ENCODE measurements at regions not wholly inside any gene's neighbourhood (a gene's known extent, or its start where the extent isn't known, plus 50 kb on each side); places are given as distances from the start of the nearest gene placed in this dataset.

GRCh38 chr7:25885057-25885576 lies 266.9 kb upstream of the NFE2L3 start:
- DNase-seq (ENCODE audit: low read depth in 2 of 2): no peak

DNA sequence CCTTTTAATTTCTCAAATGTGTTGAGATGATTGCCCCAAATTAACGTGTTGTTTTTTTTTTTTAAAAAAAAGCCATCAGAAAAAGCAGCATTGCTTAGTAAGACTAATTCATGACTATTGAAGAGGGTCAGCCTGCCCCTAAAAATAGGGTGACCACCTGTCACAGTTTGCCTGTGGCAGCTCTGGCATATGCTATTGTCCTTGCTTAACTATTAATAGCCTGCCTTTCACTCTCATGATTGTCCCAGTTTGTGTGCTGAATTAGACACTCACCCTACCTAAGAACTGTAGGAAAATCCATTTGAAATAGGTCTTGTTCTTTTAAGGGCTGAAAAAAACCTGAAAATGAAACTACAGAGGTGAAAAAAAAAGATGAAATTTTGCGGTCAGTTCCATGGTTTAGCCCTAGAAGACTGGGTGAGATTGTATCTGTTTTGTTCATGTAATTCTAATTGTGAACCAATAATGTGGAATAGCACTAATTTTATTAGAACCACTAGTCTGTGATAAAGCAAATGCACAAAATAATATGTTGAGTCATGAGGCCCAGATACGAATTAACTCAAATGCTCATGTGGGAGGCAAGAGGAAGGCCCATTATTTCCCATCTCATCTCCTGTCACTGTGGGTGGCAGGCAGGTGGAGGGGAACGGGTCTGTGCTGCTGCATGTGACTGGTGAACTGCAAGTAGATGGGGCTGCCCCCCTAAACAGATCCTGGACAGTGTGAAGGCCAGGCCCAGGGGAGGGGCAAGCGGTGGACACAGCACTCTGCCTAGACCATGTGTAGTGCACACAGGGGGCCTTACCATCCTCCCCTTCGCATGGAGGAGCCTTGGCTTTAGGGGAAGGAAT lies 265.4 kb upstream of the NFE2L3 start:
- no peak for DNase-seq (ENCODE audit: low read depth in 2 of 2)

- no peak for DNase-seq (ENCODE audit: low read depth in 2 of 2)
Observed at GRCh38 chr7:25887266-25887665, 264.7 kb upstream of the NFE2L3 start.

GRCh38 chr7:25887795-25888559 lies 264.0 kb upstream of the NFE2L3 start:
- no peak for DNase-seq (ENCODE audit: low read depth in 2 of 2)

DNA sequence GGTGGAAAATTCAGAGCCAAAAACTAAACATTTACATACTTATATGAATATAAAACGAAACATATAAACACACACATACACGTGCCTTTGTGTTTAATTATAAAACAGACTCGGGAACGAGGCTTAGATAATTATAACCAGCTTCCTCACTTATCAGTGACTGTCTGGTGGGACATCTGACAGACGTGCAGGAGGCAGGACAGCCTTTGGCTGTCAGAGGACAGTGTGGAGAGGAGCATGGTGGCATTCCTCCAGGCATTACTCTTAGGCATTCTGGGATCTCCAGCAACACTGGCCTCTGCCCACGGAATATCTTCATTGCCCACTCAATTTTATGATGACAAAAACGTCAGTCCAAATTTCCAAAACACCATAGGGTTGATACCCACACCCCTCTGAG lies 262.2 kb upstream of the NFE2L3 start:
- DNase-seq (ENCODE audit: low read depth in 2 of 2): no peak

DNA sequence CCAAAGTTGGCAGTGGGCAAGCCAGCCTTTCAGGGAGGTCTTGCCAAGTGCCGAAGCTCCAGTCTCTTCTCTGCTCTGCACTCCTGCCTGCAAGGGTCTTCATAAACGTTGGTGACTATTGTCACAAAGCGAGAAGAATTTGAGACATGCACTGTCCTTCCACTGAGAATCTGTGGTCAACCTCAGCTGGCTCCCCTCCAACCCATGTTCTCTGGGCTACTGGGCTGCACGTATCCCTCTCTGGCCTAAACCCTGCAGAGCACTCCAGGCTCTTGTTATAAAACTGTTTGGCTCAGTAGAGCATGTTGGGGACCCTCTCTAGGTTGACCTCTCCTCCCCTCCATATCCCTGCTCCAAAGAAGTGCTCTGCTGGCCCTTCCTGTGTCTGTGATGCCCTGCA lies 260.4 kb upstream of the NFE2L3 start:
- no peak for DNase-seq (ENCODE audit: low read depth in 2 of 2)

- no peak for DNase-seq (ENCODE audit: low read depth in 2 of 2)
Observed at GRCh38 chr7:25893436-25893835, 258.6 kb upstream of the NFE2L3 start.

DNA sequence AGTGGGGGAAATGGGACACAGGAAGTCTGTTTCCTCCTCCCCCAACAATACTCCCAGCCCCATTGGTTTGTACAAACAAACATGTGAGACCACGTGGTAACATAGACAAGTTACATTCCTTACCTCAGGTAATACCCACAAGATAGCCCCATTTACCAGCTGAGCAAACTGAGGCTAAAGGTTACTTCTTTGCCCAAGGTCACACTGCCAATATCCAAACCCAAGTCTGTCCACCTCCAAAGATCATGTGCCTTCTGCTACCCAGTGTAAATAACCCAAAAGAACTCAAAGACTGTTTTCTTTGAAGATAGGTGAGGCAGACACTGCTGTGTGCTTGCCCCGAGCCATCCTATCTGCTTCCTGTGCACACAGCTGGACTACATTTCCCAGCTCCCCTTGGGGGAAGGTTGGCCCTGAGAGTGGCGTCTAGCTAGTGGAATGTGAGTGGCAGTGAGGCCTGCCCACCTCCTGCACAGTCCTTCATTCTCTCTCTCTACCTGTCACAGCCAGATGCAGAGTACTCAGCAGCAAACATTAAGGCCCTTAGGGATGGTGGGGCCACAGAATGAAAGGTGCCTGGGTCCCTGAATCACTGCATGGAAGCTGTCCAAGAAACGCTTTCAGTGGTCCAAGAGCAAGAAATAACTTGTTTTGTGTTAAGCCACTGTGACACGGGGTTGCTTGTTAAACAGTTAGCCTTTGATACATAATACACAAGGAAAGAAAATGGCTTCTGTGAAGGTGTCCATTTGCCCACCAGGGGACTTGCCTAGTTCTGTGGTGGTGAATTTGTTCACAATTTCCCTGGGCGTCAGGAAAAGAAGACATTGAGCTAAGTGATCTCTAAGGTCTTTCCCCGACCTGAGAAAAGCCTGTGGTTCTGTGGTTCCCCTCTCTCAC lies 257.7 kb upstream of the NFE2L3 start:
- DNase-seq (ENCODE audit: low read depth in 2 of 2): peak; percentile 18 to 25

DNA sequence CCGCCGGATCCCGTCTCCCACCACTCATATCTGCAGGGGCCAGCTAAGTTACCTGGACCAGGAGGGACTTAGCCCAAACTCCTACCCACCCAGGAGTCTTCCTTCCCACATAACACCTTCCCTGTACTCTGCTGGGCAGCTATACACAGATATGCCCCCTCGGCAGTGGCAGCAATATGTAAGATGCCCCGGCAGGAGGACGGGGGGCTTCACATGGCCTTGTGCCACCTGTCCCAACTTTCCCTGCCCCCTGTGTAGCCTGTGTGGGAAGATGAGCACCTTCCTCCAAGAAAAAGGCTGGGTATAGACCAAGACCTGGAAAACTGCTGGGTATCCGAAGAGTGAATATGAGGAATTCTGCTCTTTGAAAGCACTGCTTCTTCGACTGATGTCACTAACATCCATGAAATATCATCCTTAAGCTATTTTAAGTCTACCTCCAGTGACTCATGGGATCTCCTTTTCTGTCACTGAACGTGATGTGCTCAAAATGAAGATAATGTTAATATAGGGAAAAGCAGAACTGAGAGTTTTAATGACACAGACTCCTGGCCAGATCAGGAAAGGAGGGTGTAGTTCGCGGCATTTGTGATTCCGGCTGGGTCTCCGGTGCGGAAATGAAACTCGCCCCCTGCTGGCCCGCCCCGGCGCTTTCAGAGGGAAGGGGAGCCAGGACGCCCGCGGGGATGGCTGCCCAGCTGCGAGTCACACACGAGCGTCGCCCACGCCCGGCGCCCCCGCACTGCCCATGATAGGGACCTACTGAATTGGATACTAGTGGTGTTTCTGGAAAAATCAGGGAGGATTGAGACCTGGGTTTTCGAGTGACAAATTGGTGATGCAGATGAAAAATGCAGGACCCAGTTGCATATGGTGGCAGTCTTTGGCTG lies 256.9 kb upstream of the NFE2L3 start:
- peak; percentile 34 to 43 for DNase-seq (ENCODE audit: low read depth in 2 of 2)

DNA sequence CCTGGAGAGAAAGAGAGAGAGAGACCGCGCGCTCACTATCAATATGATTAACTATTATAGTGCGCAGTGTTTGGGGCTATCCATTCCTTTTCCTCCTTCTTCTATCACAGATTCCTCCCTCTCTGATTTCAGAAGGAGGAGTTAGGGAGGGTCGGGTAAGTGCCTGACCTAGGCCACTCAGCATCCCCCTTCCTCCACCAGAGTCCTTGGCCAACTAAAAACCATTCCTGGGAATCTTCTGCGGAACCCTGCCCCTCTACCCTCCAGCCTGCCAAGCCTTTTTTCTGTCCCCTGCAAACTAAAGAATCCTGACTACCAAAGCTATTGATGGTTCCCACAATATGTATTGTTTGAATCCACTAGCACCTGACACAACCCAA lies 256.2 kb upstream of the NFE2L3 start:
- DNase-seq (ENCODE audit: low read depth in 2 of 2): no peak

DNA sequence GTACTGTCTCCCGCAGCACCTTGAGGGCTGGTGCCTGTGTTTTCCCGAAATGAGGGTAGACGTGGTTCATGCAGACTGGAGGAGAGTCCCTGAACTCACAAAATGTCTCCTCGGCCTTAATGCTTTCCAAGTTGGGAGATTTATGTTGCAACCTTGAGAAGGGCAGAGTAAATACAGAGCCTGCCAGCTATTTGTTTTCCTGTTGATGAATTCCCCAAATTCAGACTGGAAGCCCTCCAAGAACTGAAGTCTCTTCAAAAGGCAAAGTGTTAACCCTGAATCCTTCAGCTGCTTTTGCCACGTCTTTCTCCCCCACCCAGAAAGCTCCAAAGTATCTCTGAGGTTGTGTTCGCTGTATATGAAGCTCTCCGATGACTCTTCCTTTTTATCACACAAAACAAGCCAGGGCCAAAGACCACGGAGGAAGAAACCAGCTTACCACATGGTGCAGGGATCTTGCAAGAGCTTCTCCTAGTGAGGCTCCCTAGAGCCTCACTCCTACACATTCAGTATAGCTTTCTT lies 254.7 kb upstream of the NFE2L3 start:
- no peak for DNase-seq (ENCODE audit: low read depth in 2 of 2)

- DNase-seq (ENCODE audit: low read depth in 2 of 2): no peak
Observed at GRCh38 chr7:25900245-25900644, 251.8 kb upstream of the NFE2L3 start.

GRCh38 chr7:25900877-25901276 lies 251.1 kb upstream of the NFE2L3 start:
- no peak for DNase-seq (ENCODE audit: low read depth in 2 of 2)

DNA sequence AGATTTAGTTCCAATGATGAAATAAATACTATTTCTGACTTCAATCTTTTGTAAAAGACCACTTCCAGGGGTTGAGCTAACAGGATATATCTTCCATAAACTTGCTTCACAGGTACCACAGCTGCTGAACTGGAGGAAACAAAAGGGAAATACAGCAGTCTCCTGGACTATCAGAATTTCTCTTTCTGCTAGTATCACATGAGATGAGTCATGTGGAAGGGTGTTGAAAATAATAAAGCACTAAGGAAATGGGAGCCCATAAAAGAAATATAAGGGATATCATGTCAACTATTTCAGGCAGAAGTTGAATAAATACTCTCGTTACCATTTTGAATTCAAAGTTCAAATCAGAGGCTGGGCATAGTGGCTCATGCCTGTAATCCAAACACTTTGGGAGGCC lies 250.3 kb upstream of the NFE2L3 start:
- no peak for DNase-seq (ENCODE audit: low read depth in 2 of 2)

- no peak for DNase-seq (ENCODE audit: low read depth in 2 of 2)
Observed at GRCh38 chr7:25906003-25906402, 246.0 kb upstream of the NFE2L3 start.

- DNase-seq (ENCODE audit: low read depth in 2 of 2): no peak
Observed at GRCh38 chr7:25906760-25907159, 245.2 kb upstream of the NFE2L3 start.

DNA sequence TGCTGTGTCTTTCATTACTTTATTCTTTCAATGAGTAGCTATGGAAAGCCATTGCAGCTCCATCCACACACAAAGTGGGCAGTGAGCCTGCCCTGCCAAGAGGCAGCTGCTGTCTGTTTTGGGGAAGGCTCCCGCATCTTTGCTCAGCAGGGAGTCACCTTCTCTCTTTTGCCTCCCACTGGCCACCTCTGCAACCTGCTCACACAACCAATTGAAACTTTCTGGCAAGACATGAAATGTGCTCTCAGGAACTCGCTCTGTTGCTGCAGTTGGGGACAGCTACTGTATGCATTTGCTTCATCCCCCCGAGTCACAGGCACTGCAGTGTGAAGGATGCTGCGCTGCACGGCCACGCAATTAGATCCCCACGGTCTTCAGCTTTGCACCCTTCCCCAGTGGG lies 244.8 kb upstream of the NFE2L3 start:
- no peak for DNase-seq (ENCODE audit: low read depth in 2 of 2)

DNA sequence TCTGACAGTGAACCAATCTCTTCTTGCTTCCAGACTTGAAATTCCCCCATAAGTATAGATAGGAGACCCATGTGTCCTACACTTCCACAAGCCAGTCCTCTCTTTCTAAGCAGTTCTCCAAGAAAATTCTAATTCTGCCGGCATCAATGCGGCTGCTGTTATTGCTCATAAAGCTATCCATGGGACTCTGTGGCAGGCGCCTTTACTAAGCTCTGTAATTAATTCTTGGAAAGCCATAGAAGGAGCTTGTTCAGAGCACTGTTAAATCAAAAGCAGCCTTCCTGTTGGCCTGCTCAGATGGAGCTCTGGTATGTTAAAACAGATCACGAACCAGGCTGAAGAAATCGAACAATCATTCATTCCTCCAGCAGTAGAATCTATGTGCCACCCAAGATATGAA lies 244.3 kb upstream of the NFE2L3 start:
- no peak for DNase-seq (ENCODE audit: low read depth in 2 of 2)

DNA sequence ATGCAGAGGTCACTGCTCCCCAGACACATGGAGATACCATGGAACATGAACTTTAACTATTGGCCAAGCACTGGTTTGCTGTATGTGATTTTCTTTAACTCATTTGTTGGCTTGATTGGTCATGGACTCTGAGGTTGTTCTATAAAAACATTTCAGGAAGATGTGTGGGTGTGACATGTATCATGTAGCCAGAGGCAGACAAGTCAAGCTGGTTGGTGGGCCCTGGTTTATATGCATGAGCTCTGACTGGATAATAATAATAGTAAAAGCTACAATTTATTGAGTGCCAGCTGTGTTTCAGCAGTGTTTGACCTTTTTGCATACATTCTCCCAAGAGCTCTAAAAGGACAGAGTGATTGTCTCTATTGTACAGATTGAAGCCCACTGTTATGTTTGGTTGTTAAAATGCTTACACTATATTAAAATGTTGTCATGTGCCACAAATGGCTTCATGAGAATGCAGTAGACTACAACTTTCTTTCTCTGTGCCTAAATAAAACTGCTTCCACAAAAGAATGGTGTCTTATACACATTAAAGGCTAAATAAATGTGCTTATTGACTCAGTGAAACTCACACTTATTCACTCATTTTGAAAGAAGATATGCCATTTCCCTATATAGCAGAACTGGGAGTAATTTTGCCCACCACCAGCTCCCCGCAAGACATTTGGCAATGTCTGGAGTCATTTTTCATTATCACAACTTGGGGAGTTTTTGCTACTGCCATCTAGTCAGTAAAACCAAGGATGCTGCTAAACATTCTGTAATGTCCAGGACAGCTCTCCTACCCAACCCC lies 243.6 kb upstream of the NFE2L3 start:
- DNase-seq (ENCODE audit: low read depth in 2 of 2): no peak

All from stimulated activated CD8-positive, alpha-beta memory T cell treated with anti-CD3 and anti-CD28 coated beads, Interleukin-15, amount 100 ng/mL, for 48 hours (primary cell).